ENCODE measurements at regions not wholly inside any gene's neighbourhood (a gene's known extent, or its start where the extent isn't known, plus 50 kb on each side); places are given as distances from the start of the nearest gene placed in this dataset.

DNA sequence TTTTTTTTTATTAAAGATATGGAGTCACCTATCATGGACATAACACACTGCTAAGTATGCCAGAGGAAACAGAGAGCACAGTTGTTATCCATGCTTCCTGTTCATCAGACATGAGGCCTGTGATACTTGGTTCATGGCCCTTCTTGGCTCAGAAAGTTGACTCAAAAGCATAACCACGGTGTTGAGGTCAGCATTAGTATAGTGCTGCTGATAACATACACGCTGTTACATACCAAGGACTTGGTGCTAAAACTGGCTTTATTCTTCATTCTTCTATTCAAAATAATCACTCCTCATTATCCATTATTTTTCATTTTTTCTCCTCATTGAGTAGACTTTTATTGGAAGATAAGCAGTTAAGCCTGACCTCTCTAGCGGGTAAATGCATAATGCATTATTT lies 464.1 kb downstream of the ADGRL2 start:
- TF ChIP-seq POLR2A (IDR thresholded peaks at IDR 0.05) = no peak
- TF ChIP-seq, protein P1, sequence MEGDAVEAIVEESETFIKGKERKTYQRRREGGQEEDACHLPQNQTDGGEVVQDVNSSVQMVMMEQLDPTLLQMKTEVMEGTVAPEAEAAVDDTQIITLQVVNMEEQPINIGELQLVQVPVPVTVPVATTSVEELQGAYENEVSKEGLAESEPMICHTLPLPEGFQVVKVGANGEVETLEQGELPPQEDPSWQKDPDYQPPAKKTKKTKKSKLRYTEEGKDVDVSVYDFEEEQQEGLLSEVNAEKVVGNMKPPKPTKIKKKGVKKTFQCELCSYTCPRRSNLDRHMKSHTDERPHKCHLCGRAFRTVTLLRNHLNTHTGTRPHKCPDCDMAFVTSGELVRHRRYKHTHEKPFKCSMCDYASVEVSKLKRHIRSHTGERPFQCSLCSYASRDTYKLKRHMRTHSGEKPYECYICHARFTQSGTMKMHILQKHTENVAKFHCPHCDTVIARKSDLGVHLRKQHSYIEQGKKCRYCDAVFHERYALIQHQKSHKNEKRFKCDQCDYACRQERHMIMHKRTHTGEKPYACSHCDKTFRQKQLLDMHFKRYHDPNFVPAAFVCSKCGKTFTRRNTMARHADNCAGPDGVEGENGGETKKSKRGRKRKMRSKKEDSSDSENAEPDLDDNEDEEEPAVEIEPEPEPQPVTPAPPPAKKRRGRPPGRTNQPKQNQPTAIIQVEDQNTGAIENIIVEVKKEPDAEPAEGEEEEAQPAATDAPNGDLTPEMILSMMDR (IDR thresholded peaks at IDR 0.05 in 4 of 5, conservative IDR thresholded peaks at IDR 0.05 in 1 of 5) = no peak

All from gastrocnemius medialis (tissue), 4 donors.